ENCODE measurements at regions not wholly inside any gene's neighbourhood (a gene's known extent, or its start where the extent isn't known, plus 50 kb on each side); places are given as distances from the start of the nearest gene placed in this dataset.

DNA sequence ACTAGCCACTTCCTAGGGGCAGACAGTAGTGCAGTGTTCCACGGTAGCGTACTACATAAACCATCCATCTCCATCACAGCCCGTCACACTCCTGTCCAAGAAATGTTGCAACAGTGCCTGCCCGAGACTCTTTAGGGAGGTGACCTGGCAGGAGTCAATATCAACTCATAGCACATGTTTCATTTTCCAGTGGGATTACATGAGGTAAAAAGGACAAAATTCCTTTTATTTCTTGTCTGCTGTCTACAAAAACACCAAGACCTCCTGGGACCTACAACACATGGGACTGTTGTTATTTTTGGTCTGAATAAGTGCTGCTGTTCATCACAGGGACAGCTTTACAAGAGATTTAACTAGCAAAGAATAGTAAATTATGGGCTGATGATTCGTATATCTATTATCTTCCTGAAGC is 99.9 kb downstream of the MPP7 start:
- Histone ChIP-seq H3K27ac (ENCODE audit: extremely low read depth, low read depth, low read length) (peak overlapping the region; percentile 29), H3K36me3 (ENCODE audit: control insufficient read depth in 2 of 2, insufficient read depth in 1 of 2, low read length in 2 of 2) (no peaks in the 10 kb centered on the region), H3K4me1 (ENCODE audit: control insufficient read depth, insufficient read depth, low read length) (peaks cover 12% of the 10 kb centered on the region), H3K4me3 (ENCODE audit: low read depth, low read length) (no peak overlapping the region), H3K9me3 (ENCODE audit: control insufficient read depth, insufficient read depth, low read depth, low read length) (no peaks in the 10 kb centered on the region)
- POLR2A ChIA-PET: no interaction called here
- CTCF ChIA-PET: no interaction called here
- TF ChIP-seq ZNF623 (tag by site-specific recombination; IDR thresholded peaks at IDR 0.05): no peak
- TF ChIP-seq ZSCAN30 (tag by site-specific recombination; IDR thresholded peaks at IDR 0.05): peak; percentile 63
- peak; percentile 63; the same call in 1 of the 2 replicates for TF ChIP-seq KLF16 (tag by site-specific recombination; IDR thresholded peaks at IDR 0.05)
- TF ChIP-seq FEZF1 (tag by site-specific recombination; IDR thresholded peaks at IDR 0.05): peak; percentile 99
- TF ChIP-seq ZNF626 (tag by site-specific recombination; IDR thresholded peaks at IDR 0.05): no peak
- TF ChIP-seq, protein P1, sequence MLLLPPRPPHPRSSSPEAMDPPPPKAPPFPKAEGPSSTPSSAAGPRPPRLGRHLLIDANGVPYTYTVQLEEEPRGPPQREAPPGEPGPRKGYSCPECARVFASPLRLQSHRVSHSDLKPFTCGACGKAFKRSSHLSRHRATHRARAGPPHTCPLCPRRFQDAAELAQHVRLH (tag by site-specific recombination; IDR thresholded peaks at IDR 0.05): peak; percentile 91
- no peak for TF ChIP-seq ZNF24 (tag by site-specific recombination; IDR thresholded peaks at IDR 0.05)
- TF ChIP-seq ZNF561 (tag by site-specific recombination; IDR thresholded peaks at IDR 0.05; ENCODE audit: borderline replicate concordance): peak; percentile 50; the same call in 1 of the 2 replicates
- TF ChIP-seq, protein P2, sequence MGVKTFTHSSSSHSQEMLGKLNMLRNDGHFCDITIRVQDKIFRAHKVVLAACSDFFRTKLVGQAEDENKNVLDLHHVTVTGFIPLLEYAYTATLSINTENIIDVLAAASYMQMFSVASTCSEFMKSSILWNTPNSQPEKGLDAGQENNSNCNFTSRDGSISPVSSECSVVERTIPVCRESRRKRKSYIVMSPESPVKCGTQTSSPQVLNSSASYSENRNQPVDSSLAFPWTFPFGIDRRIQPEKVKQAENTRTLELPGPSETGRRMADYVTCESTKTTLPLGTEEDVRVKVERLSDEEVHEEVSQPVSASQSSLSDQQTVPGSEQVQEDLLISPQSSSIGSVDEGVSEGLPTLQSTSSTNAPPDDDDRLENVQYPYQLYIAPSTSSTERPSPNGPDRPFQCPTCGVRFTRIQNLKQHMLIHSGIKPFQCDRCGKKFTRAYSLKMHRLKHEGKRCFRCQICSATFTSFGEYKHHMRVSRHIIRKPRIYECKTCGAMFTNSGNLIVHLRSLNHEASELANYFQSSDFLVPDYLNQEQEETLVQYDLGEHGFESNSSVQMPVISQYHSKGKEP (tag by site-specific recombination; IDR thresholded peaks at IDR 0.05): peak; percentile 65
- no peak for TF ChIP-seq ZNF16 (tag by site-specific recombination; IDR thresholded peaks at IDR 0.05; ENCODE audit: low read depth)
- TF ChIP-seq, protein P3, sequence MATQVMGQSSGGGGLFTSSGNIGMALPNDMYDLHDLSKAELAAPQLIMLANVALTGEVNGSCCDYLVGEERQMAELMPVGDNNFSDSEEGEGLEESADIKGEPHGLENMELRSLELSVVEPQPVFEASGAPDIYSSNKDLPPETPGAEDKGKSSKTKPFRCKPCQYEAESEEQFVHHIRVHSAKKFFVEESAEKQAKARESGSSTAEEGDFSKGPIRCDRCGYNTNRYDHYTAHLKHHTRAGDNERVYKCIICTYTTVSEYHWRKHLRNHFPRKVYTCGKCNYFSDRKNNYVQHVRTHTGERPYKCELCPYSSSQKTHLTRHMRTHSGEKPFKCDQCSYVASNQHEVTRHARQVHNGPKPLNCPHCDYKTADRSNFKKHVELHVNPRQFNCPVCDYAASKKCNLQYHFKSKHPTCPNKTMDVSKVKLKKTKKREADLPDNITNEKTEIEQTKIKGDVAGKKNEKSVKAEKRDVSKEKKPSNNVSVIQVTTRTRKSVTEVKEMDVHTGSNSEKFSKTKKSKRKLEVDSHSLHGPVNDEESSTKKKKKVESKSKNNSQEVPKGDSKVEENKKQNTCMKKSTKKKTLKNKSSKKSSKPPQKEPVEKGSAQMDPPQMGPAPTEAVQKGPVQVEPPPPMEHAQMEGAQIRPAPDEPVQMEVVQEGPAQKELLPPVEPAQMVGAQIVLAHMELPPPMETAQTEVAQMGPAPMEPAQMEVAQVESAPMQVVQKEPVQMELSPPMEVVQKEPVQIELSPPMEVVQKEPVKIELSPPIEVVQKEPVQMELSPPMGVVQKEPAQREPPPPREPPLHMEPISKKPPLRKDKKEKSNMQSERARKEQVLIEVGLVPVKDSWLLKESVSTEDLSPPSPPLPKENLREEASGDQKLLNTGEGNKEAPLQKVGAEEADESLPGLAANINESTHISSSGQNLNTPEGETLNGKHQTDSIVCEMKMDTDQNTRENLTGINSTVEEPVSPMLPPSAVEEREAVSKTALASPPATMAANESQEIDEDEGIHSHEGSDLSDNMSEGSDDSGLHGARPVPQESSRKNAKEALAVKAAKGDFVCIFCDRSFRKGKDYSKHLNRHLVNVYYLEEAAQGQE (tag by site-specific recombination; IDR thresholded peaks at IDR 0.05): no peak
- TF ChIP-seq ZNF785 (tag by site-specific recombination; IDR thresholded peaks at IDR 0.05): no peak
- no peak for TF ChIP-seq ZNF132 (tag by site-specific recombination; IDR thresholded peaks at IDR 0.05; ENCODE audit: borderline replicate concordance)
- TF ChIP-seq GLIS1 (tag by site-specific recombination; IDR thresholded peaks at IDR 0.05): peak; percentile 91
- no peak for TF ChIP-seq ZNF521 (tag by site-specific recombination; IDR thresholded peaks at IDR 0.05)
- TF ChIP-seq GLI4 (tag by site-specific recombination; IDR thresholded peaks at IDR 0.05): no peak
- TF ChIP-seq ZNF792 (tag by site-specific recombination; IDR thresholded peaks at IDR 0.05): peak; percentile 76; the same call in 1 of the 2 replicates
- peak; percentile 64; the same call in 1 of the 2 replicates for TF ChIP-seq MZF1 (tag by site-specific recombination; IDR thresholded peaks at IDR 0.05; ENCODE audit: borderline replicate concordance)
- no peak for TF ChIP-seq ZNF324 (tag by site-specific recombination; IDR thresholded peaks at IDR 0.05)
- TF ChIP-seq OVOL3 (tag by site-specific recombination; IDR thresholded peaks at IDR 0.05): peak; percentile 76
- peak; percentile 86 for TF ChIP-seq ZXDB (tag by site-specific recombination; IDR thresholded peaks at IDR 0.05)
- no peak for TF ChIP-seq ZNF777 (tag by site-specific recombination; IDR thresholded peaks at IDR 0.05; ENCODE audit: borderline replicate concordance)
- peak; percentile 43; the same call in 1 of the 2 replicates for TF ChIP-seq BCL11A (tag by site-specific recombination; IDR thresholded peaks at IDR 0.05; ENCODE audit: low read depth)
- TF ChIP-seq TRIM28 (IDR thresholded peaks at IDR 0.05; ENCODE audit: borderline replicate concordance, low read length): 0 out of 2 replicates have a peak, but pooled peaks have one; percentile 64
- TF ChIP-seq, protein P4, sequence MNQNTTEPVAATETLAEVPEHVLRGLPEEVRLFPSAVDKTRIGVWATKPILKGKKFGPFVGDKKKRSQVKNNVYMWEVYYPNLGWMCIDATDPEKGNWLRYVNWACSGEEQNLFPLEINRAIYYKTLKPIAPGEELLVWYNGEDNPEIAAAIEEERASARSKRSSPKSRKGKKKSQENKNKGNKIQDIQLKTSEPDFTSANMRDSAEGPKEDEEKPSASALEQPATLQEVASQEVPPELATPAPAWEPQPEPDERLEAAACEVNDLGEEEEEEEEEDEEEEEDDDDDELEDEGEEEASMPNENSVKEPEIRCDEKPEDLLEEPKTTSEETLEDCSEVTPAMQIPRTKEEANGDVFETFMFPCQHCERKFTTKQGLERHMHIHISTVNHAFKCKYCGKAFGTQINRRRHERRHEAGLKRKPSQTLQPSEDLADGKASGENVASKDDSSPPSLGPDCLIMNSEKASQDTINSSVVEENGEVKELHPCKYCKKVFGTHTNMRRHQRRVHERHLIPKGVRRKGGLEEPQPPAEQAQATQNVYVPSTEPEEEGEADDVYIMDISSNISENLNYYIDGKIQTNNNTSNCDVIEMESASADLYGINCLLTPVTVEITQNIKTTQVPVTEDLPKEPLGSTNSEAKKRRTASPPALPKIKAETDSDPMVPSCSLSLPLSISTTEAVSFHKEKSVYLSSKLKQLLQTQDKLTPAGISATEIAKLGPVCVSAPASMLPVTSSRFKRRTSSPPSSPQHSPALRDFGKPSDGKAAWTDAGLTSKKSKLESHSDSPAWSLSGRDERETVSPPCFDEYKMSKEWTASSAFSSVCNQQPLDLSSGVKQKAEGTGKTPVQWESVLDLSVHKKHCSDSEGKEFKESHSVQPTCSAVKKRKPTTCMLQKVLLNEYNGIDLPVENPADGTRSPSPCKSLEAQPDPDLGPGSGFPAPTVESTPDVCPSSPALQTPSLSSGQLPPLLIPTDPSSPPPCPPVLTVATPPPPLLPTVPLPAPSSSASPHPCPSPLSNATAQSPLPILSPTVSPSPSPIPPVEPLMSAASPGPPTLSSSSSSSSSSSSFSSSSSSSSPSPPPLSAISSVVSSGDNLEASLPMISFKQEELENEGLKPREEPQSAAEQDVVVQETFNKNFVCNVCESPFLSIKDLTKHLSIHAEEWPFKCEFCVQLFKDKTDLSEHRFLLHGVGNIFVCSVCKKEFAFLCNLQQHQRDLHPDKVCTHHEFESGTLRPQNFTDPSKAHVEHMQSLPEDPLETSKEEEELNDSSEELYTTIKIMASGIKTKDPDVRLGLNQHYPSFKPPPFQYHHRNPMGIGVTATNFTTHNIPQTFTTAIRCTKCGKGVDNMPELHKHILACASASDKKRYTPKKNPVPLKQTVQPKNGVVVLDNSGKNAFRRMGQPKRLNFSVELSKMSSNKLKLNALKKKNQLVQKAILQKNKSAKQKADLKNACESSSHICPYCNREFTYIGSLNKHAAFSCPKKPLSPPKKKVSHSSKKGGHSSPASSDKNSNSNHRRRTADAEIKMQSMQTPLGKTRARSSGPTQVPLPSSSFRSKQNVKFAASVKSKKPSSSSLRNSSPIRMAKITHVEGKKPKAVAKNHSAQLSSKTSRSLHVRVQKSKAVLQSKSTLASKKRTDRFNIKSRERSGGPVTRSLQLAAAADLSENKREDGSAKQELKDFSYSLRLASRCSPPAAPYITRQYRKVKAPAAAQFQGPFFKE (tag by site-specific recombination; IDR thresholded peaks at IDR 0.05; ENCODE audit: borderline replicate concordance): no peak
- no peak for TF ChIP-seq ZNF48 (tag by site-specific recombination; IDR thresholded peaks at IDR 0.05)
